Gastrocnemius medialis (tissue), 4 donors: ENCODE measurements at regions not wholly inside any gene's neighbourhood (a gene's known extent, or its start where the extent isn't known, plus 50 kb on each side); places are given as distances from the start of the nearest gene placed in this dataset.

Experiments
- CTCF ChIP-seq, 5 experiments: fragments of 450-650 bp in 3 of 5; fragments of 200-600 bp in 2 of 5; sonication (generic) in 2 of 5; IDR thresholded peaks in 4 of 5; conservative IDR thresholded peaks in 1 of 5; 1 replicate in 4 of 5; 2 replicates in 1 of 5; pipeline ENCODE4 v1.5.1; 2016 to 2019; ENCODE audit warnings: antibody characterized with exemption in 5 of 5, mild to moderate bottlenecking in 3 of 5, moderate library complexity in 3 of 5
- POLR2A ChIP-seq, 2 donors: fragments of 450-650 bp; IDR thresholded peaks; one replicate each; pipeline ENCODE4 v1.6.1; 2017; ENCODE audit warnings: antibody characterized with exemption in 2 of 2, mild to moderate bottlenecking in 2 of 2, moderate library complexity in 2 of 2

GRCh38 chr4:41799126-41799525, 50.6 kb upstream of the PHOX2B start:
- TF ChIP-seq CTCF (IDR thresholded peaks at IDR 0.05 in 4 of 5, conservative IDR thresholded peaks at IDR 0.05 in 1 of 5) (no peak), POLR2A (IDR thresholded peaks at IDR 0.05) (no peak)
